GM21515 (cell line): ENCODE measurements at regions not wholly inside any gene's neighbourhood (a gene's known extent, or its start where the extent isn't known, plus 50 kb on each side); places are given as distances from the start of the nearest gene placed in this dataset.

Experiments
- ATAC-seq: cut with Tn5 transposase; IDR thresholded peaks from one replicate; pipeline ENCODE4 v1.9.1; 2021; ENCODE audit not compliant: unreplicated experiment

DNA sequence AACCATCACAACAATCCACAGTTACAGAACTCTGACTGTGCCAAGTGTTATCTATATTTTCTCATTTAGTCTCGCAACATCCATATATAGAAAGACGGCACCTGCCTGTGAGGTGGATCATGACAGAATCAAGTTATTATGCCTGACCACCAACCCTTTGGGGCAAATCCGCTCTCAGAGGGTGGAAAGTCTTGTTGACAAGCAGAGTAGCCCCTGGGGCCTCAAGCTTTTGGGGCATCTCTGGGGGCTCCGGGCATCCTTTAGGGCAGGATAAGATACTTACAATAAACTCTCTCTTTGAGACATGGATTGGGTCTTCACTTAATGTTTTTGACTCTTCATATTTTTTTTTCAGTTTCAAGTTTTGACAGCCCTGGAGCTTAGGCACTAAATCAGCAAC, 150.5 kb upstream of the NAV2 start:
- ATAC-seq, result no peak

DNA sequence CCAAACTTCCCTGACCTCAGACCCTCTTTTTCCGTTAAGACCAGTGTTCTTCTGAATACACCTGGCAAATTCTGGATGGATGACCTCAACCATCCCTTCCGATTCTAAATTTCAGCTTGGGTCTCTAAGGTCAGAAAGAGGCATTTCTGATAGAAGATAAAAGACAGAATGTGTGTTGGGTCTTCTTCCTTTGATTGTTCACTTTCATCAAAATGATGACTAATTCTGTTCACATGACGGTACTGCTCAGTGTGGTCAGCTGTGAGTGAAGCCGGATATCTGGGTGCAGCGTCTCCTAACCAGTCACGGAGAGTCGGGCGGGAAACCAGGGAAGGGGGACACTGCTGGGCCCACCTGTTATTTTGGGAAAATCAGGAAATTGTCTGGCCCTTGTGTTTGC, 151.6 kb upstream of the NAV2 start:
- ATAC-seq, result no peak

DNA sequence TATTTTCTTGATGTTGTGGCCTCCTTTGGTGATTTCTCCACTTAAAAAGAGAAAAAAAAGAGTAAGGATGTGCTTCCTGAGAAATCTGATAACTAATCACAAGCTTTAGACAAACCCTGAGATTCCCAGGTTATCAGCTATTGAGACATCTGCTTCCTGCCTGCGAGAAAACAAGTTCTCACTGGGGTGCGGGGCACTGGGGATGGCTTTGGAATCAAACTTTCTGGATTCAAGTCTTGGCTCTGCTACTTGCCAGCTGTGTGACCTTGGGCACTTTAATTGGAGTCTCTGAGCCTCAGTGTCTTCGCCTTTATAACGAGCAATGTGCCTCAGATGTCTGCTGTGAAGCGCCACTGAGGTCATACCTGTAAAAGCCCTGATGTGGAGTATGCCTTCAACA, 152.5 kb upstream of the NAV2 start:
- ATAC-seq, result no peak

- no peak for ATAC-seq
Observed at GRCh38 chr11:19559746-19560145, 152.9 kb upstream of the NAV2 start.

GRCh38 chr11:19558189-19558986, 154.2 kb upstream of the NAV2 start:
- ATAC-seq, result no peak

- ATAC-seq, result no peak
Observed at GRCh38 chr11:19557720-19558140, 154.9 kb upstream of the NAV2 start.

DNA sequence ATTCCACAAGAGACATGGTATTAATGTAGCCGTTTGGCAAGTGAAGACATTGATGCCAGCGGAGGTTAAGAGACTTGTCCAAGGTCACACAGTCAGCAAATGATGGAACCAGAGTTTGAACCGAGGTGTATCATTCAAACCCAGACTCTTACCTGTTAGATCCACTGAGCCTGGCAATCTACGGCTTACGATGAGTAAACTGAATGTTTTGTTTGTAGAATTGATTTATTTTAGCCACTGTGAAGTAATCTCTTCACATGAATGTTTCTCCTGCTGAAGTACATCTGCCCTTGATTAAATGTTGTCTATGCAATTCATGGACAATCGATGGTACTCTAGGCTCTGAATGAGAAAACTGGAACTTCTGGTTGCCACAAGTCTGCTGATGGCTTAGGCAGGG, 155.5 kb upstream of the NAV2 start:
- no peak for ATAC-seq

- no peak for ATAC-seq
Observed at GRCh38 chr11:19555266-19555665, 157.4 kb upstream of the NAV2 start.

GRCh38 chr11:19553683-19554333, 158.8 kb upstream of the NAV2 start:
- ATAC-seq, result no peak

GRCh38 chr11:19552656-19553260, 159.9 kb upstream of the NAV2 start:
- ATAC-seq, result no peak

- ATAC-seq, result no peak
Observed at GRCh38 chr11:19552161-19552560, 160.5 kb upstream of the NAV2 start.

- peak; percentile 63 for ATAC-seq
Observed at GRCh38 chr11:19551457-19551856, 161.2 kb upstream of the NAV2 start.

DNA sequence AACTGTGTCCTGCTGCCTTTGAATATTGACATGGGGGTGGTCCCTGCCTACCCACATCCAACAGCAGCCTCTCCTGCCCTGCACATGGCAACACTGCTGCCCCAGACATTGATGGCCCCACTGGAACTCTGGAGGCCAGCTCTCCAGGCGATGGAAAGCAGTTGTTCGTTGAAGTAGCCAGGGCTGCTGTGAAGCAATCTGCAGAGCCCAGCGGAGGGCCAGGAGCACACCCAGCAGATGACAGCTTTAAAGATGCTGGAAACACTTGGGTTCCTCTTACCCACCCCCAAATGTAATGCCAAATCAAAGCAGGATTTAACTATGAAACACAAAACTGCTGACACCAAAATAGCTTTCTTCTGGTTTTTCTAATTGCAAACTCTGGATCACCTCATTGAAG, 165.6 kb upstream of the NAV2 start:
- no peak for ATAC-seq

DNA sequence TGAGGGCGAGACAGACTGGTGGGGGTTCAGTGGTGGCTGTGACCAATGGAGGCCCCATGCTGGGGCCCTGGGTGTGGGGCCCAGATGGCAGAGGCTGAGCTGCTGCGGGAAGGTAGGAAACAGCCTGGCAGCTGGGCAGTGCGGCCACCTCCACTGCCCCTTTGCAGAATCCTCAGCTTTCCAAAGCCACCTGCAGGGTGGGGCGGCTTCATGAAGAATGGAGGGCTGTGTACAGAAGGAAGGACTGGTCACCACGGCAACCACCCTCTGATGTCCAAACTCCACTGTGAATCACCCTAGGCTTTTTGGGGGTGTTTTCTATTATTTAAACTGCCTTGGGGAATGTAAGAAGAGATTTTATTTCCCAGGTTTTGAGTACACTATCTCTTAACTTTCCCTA, 166.3 kb upstream of the NAV2 start:
- ATAC-seq, result no peak

- ATAC-seq, result no peak
Observed at GRCh38 chr11:19541521-19542049, 171.1 kb upstream of the NAV2 start.

DNA sequence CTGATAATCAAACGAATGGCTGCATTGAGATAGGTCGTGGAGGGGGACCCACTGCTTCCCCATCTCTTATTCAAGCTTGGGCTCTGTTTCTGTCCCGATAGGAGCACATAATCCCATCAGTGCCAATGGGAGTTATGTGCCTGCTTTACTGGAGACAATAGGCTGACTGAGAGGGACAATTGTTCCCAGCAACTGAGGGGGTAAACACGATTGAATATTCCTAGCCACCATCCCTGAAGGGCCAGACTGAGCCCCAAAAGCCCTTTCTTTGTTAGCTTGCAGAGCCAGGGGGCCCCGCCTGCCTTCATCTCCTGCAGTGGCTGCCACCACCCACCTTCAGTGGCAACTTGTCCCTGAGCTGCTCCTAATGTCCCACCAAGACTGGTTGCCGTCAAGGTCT, 172.8 kb upstream of the NAV2 start:
- ATAC-seq, result no peak

DNA sequence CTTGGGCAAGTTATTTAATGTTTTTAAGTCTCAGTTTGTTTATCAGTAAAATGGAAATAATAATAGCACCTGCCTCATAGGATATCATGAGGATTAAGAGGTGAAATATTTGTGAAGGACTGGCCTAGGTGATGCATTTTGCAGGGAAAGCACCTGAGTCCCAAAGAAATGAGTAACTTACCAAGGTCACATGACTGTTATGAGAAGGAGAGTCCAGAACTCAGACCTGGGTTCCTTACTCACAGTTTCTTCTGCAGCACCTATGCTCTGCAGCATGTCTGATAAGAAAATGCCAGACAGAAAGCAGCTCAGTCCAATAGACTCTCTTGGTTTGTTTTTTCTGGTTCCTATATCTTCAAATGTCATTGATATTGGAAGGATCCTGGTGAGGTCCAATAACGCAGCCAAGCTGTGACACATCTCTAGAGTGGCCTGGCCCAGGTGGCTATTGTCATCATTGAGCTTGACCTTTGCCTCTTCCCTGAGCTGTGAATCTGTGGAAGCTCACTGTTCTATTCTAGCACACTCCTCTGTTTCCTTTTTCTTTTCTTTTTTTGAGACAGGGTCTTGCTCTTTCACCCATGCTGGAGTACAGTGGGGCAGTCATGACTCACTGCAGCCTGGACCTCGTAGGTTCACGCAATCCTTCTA, 174.7 kb upstream of the NAV2 start:
- ATAC-seq, result no peak

- no peak for ATAC-seq
Observed at GRCh38 chr11:19536131-19536530, 176.5 kb upstream of the NAV2 start.

- ATAC-seq, result no peak
Observed at GRCh38 chr11:19530505-19530904, 182.1 kb upstream of the NAV2 start.

DNA sequence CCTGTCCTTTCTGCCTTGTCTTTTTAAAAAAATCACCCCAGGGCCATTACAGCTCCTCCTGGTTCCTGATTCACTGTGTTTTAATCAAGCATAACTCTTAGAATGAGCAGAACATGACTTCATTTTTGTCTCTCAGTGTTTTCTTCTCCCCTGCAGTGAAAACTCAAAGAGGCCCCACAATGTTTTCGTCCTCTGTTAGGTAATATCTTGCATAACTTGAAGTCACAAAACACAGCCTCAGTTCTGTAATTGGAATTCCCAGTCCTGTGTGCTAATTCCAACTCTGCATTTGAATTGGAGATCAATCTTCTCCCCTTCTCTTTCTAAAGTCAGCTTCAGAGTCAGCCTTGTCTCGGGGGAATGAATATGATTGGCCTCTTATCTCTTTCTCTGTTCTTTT, 186.5 kb upstream of the NAV2 start:
- ATAC-seq, result no peak

DNA sequence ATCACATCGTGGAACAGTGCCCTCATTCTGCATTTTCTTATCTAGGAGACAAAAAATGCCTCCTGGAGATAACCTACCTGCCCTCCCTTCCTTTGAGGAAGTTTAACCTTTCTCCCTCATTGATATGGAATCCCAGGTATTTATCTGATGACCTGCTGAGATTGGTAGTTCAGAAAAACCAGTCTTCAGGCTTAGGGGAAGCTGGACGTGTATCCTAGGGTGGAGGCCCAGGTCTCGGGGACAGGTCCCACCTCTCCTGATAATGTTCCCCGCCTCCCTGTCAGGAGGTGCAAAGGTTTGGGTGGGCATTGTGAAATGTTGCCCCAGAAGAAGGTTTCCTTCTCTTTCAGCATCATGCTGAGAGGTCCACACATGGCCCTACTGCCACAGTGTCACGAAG, 186.9 kb upstream of the NAV2 start:
- ATAC-seq, result no peak

DNA sequence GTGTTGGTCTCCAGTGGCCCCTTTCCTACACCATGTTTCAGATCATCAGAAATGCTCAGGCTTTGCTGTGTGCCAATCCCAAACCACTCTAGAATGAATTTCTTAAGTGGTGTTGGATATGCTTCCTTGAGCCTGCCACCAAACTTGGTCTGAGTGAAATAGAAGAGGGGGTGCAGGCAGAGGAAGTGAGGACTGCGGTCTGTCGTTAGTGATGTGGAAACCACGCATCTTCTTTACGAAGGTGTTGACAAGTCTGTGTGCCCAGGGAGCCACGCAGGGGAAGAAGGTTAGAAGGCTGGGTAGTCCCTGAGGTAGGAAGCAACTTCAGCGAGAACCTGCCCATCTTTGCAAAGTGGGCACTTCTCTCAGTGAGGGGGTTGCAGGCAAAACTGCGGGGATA, 187.4 kb upstream of the NAV2 start:
- ATAC-seq, result no peak
